ENCODE measurements at regions not wholly inside any gene's neighbourhood (a gene's known extent, or its start where the extent isn't known, plus 50 kb on each side); places are given as distances from the start of the nearest gene placed in this dataset.

GRCh38 chr2:153221087-153221486 is 257.5 kb downstream of the RPRM start:
- DNase-seq (ENCODE audit: low read depth in 1 of 2, low spot score in 1 of 2): no peak

DNA sequence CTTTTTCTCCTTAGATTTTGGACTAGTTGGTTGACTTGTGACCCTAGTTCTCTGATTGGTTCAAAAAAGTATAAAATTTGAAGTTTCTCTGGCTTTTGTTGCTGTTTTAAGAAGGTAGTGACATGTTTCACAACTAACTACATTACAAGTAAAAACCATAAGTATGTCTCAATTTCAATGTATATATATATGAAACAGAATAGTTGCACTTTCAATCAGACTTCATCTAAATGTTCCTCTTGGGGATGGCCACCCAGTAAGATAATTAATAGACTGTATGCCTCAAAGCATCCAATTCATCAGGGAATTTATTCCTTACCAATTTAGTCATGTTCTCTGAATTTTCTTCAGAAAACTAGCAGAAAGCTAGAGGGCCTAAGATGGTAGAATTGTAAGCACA is 259.7 kb downstream of the RPRM start:
- no peak overlapping the region for H3K4me3 ChIP-seq (replicated peaks; ENCODE audit: insufficient read depth, low read length)
- no peaks in the 10 kb centered on the region for H3K27me3 ChIP-seq (ENCODE audit: insufficient read depth, poor library complexity, severe bottlenecking)
- no peak for DNase-seq (ENCODE audit: low read depth in 1 of 2, low spot score in 1 of 2)
- TF ChIP-seq POLR2AphosphoS5 (IDR thresholded peaks at IDR 0.05; ENCODE audit: low read depth): no peak
- TF ChIP-seq, protein P1, sequence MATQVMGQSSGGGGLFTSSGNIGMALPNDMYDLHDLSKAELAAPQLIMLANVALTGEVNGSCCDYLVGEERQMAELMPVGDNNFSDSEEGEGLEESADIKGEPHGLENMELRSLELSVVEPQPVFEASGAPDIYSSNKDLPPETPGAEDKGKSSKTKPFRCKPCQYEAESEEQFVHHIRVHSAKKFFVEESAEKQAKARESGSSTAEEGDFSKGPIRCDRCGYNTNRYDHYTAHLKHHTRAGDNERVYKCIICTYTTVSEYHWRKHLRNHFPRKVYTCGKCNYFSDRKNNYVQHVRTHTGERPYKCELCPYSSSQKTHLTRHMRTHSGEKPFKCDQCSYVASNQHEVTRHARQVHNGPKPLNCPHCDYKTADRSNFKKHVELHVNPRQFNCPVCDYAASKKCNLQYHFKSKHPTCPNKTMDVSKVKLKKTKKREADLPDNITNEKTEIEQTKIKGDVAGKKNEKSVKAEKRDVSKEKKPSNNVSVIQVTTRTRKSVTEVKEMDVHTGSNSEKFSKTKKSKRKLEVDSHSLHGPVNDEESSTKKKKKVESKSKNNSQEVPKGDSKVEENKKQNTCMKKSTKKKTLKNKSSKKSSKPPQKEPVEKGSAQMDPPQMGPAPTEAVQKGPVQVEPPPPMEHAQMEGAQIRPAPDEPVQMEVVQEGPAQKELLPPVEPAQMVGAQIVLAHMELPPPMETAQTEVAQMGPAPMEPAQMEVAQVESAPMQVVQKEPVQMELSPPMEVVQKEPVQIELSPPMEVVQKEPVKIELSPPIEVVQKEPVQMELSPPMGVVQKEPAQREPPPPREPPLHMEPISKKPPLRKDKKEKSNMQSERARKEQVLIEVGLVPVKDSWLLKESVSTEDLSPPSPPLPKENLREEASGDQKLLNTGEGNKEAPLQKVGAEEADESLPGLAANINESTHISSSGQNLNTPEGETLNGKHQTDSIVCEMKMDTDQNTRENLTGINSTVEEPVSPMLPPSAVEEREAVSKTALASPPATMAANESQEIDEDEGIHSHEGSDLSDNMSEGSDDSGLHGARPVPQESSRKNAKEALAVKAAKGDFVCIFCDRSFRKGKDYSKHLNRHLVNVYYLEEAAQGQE (IDR thresholded peaks at IDR 0.05; ENCODE audit: insufficient replicate concordance, low read depth): no peak
- TF ChIP-seq GABPA (IDR thresholded peaks at IDR 0.05; ENCODE audit: low read depth): no peak
- no peak for TF ChIP-seq CTCF (IDR thresholded peaks at IDR 0.05; ENCODE audit: insufficient read depth, low read length)
- TF ChIP-seq SPI1 (IDR thresholded peaks at IDR 0.05; ENCODE audit: borderline replicate concordance, low read depth): no peak
- H3K27ac ChIP-seq (replicated peaks): no peak overlapping the region

More at GRCh38 chr2:153221087-153221486, 257.5 kb downstream of the RPRM start:
- Histone ChIP-seq H3K27ac (replicated peaks) (no peak overlapping the region), H3K27me3 (ENCODE audit: insufficient read depth, poor library complexity, severe bottlenecking) (no peaks in the 10 kb centered on the region), H3K4me3 (replicated peaks; ENCODE audit: insufficient read depth, low read length) (no peak overlapping the region)
- TF ChIP-seq CTCF (IDR thresholded peaks at IDR 0.05; ENCODE audit: insufficient read depth, low read length) (no peak), POLR2AphosphoS5 (IDR thresholded peaks at IDR 0.05; ENCODE audit: low read depth) (no peak), GABPA (IDR thresholded peaks at IDR 0.05; ENCODE audit: low read depth) (no peak), SPI1 (IDR thresholded peaks at IDR 0.05; ENCODE audit: borderline replicate concordance, low read depth) (no peak)
- TF ChIP-seq, protein P1 (IDR thresholded peaks at IDR 0.05; ENCODE audit: insufficient replicate concordance, low read depth): no peak

- TF ChIP-seq CTCF (IDR thresholded peaks at IDR 0.05; ENCODE audit: insufficient read depth, low read length): no peak
- TF ChIP-seq GABPA (IDR thresholded peaks at IDR 0.05; ENCODE audit: low read depth): no peak
- TF ChIP-seq, protein P1 (IDR thresholded peaks at IDR 0.05; ENCODE audit: insufficient replicate concordance, low read depth): no peak
- no peak for TF ChIP-seq POLR2AphosphoS5 (IDR thresholded peaks at IDR 0.05; ENCODE audit: low read depth)
- TF ChIP-seq SPI1 (IDR thresholded peaks at IDR 0.05; ENCODE audit: borderline replicate concordance, low read depth): no peak
- Histone ChIP-seq H3K4me3 (replicated peaks; ENCODE audit: insufficient read depth, low read length) (no peak overlapping the region), H3K27ac (replicated peaks) (no peak overlapping the region), H3K27me3 (ENCODE audit: insufficient read depth, poor library complexity, severe bottlenecking) (no peaks in the 10 kb centered on the region)
- no peak for DNase-seq (ENCODE audit: low read depth in 1 of 2, low spot score in 1 of 2)
These were observed 264.2 kb downstream of the RPRM start for GRCh38 chr2:153214337-153214736.

Data from HL-60 (cell line).